K562 (cell line): ENCODE measurements at regions not wholly inside any gene's neighbourhood (a gene's known extent, or its start where the extent isn't known, plus 50 kb on each side); places are given as distances from the start of the nearest gene placed in this dataset.

Source experiments
- ATAC-seq: fragments of 200-7000 bp; cut with Tn5 transposase; 3 replicates; pipeline ENCODE4 v1.9.1; 2020; ENCODE audit warnings: moderate library complexity
- BruUV-seq: library from RNA; stranded (reverse); fragments of 400-500 nt; replicated peaks from 2 replicates; lab custom pipeline; 2021; lab: Mats Ljungman, UMichigan
- CTCF ChIA-PET: fragments of 300-600 bp; formaldehyde crosslinking; extraction: SDS; loops from one replicate; lab custom pipeline; 2021; ENCODE audit warnings: low intra/inter-chr PET ratio; lab: Yijun Ruan, JAX
- POLR2A ChIA-PET: fragments of 300-600, 350-650 bp; sonication (Branson Sonifier 250); formaldehyde crosslinking; extraction: SDS; loops from one replicate; lab custom pipeline; 2021; ENCODE audit warnings: antibody characterized with exemption, inconsistent platforms; lab: Yijun Ruan, JAX
- DNase-seq, 4 experiments: peaks; one replicate each; pipeline versions ENCODE4 v3.0.0 to v3.0.0-alpha.2; 2011 to 2018; ENCODE audit warnings: low spot score in 3 of 4, mixed read lengths in 3 of 4; ENCODE audit errors: extremely low read depth in 1 of 4
- FAIRE-seq: peaks from 2 replicates; lab custom pipeline; 2011; peaks lifted over from hg19 to GRCh38; lab: Jason Lieb, UNC
- H2AFZ ChIP-seq: 2 replicates; pipeline ENCODE4 v1.6.0; 2011; ENCODE audit warnings: low read depth, low read length, control low read depth, inconsistent platforms
- H3K27ac ChIP-seq: fragments of 200-600 bp; 3 replicates; pipeline ENCODE4 v1.8.0; 2011; ENCODE audit warnings: low read depth, mild to moderate bottlenecking, control low read depth, inconsistent platforms, low read length, moderate library complexity, mixed read lengths; ENCODE audit errors: extremely low read depth
- H3K27me3 ChIP-seq, 2 experiments: fragments of 300-600 bp in 1 of 2; 2 replicates in 1 of 2; 3 replicates in 1 of 2; pipeline versions ENCODE4 v1.6.0 to v1.8.0; 2011; ENCODE audit warnings: inconsistent platforms in 2 of 2, low read length in 2 of 2, mild to moderate bottlenecking in 1 of 2, mixed read lengths in 1 of 2, moderate library complexity in 1 of 2; ENCODE audit not compliant: control insufficient read depth in 2 of 2, insufficient read depth in 2 of 2
- H3K36me3 ChIP-seq: fragments of 300-600 bp; 3 replicates; pipeline ENCODE4 v1.8.0; 2011; ENCODE audit warnings: mild to moderate bottlenecking, low read length, inconsistent platforms; ENCODE audit not compliant: control insufficient read depth, insufficient read depth
- H3K4me1 ChIP-seq, 2 experiments: fragments of 200-600 bp in 1 of 2; replicated peaks in 1 of 2; 2 replicates in 1 of 2; 3 replicates in 1 of 2; pipeline versions ENCODE4 v1.5.1 to v1.8.0; 2011; ENCODE audit warnings: inconsistent platforms in 2 of 2, low read length in 2 of 2, mild to moderate bottlenecking in 1 of 2, mixed read lengths in 1 of 2, moderate library complexity in 1 of 2; ENCODE audit not compliant: control insufficient read depth in 2 of 2, insufficient read depth in 2 of 2
- H3K4me2 ChIP-seq: 2 replicates; pipeline ENCODE4 v1.6.1; 2011; ENCODE audit warnings: low read length, control low read depth, inconsistent platforms, mixed read lengths; ENCODE audit not compliant: insufficient read depth
- H3K4me3 ChIP-seq: fragments of 200-600 bp; sonication (generic), shearing (Covaris generic); 2 replicates; pipeline ENCODE4 v1.5.1; 2016; ENCODE audit warnings: control low read depth, inconsistent platforms
- H3K79me2 ChIP-seq: fragments of 200-600 bp; 3 replicates; pipeline ENCODE4 v1.8.0; 2011; ENCODE audit warnings: low read length, inconsistent platforms; ENCODE audit not compliant: control insufficient read depth, insufficient read depth
- H3K9ac ChIP-seq, 2 experiments: 2 replicates each; pipeline versions ENCODE4 v1.6.0 to v1.6.1; 2011; ENCODE audit warnings: low read depth in 2 of 2, low read length in 2 of 2, control low read depth in 1 of 2, inconsistent platforms in 1 of 2, mild to moderate bottlenecking in 1 of 2, mixed read lengths in 1 of 2; ENCODE audit not compliant: insufficient read depth in 1 of 2
- H3K9me1 ChIP-seq: one replicate; pipeline ENCODE4 v1.6.0; 2011; ENCODE audit warnings: inconsistent platforms, mild to moderate bottlenecking, low read length, moderate library complexity; ENCODE audit not compliant: control insufficient read depth, insufficient read depth
- H3K9me3 ChIP-seq: replicated peaks from 2 replicates; pipeline ENCODE4 v1.5.1; 2011; ENCODE audit warnings: low read depth, low read length, inconsistent platforms; ENCODE audit not compliant: control insufficient read depth, insufficient read depth
- H4K20me1 ChIP-seq: replicated peaks from 2 replicates; pipeline ENCODE4 v1.6.1; 2011; ENCODE audit warnings: low read length, inconsistent platforms, mixed read lengths; ENCODE audit not compliant: control insufficient read depth, insufficient read depth
- ETV6 ChIP-seq, 3 experiments: fragments of 150-350 bp in 1 of 3; sonication (generic) in 1 of 3; formaldehyde crosslinking in 1 of 3; IDR thresholded peaks; 2 replicates each; pipeline versions ENCODE4 v1.6.1 to v1.8.0; 2014 to 2022; ENCODE audit warnings: borderline replicate concordance in 2 of 3, low read depth in 2 of 3, antibody characterized with exemption in 1 of 3, low read length in 1 of 3, mild to moderate bottlenecking in 1 of 3, missing genetic modification reagents in 1 of 3
- HMG20B ChIP-seq: fragments of 250-450 bp; sonication (Bioruptor Pico); IDR thresholded peaks from 2 replicates; pipeline ENCODE4 v1.5.0; 2021; ENCODE audit warnings: mild to moderate bottlenecking
- MAFK ChIP-seq: IDR thresholded peaks from 2 replicates; pipeline ENCODE4 v1.6.1; 2011; ENCODE audit warnings: low read length, improper control_type of control experiment
- PTRF ChIP-seq: fragments of 450-650 bp; IDR thresholded peaks from 2 replicates; pipeline ENCODE4 v1.6.1; 2016; ENCODE audit warnings: mild to moderate bottlenecking, missing genetic modification characterization, missing compliant biosample characterization
- SP1 ChIP-seq: sonication (generic); formaldehyde crosslinking; IDR thresholded peaks from 2 replicates; pipeline ENCODE4 v1.8.1; 2022; ENCODE audit warnings: mild to moderate bottlenecking, missing genetic modification reagents
- TCFL5 ChIP-seq: fragments of 250-450 bp; sonication (Bioruptor Pico); conservative IDR thresholded peaks from 2 replicates; pipeline ENCODE4 v1.6.1; 2021; ENCODE audit warnings: mild to moderate bottlenecking, moderate library complexity, matching md5 sums
- ZSCAN29 ChIP-seq: fragments of 450-650 bp; IDR thresholded peaks from 2 replicates; pipeline ENCODE4 v1.6.1; 2017
- WGBS: fragments of 100-300 bp; shearing (Covaris generic); methylation state at CpG from one replicate; pipeline ENCODE4 v1.1.6; 2016; ENCODE audit warnings: low coverage, mixed read lengths; ENCODE audit not compliant: insufficient coverage; ENCODE audit errors: missing lambda C conversion rate; 5-methylcytosine and 5-hydroxymethylcytosine counted together
- in situ Hi-C: fragments of 300-500 bp; cut with MboI; formaldehyde crosslinking; loops from 4 replicates; pipeline ENCODE4 v1.15.0; 2018; ENCODE audit warnings: inconsistent platforms, mixed read lengths
- intact Hi-C: fragments of 100-400 bp; cut with micrococcal nuclease; formaldehyde crosslinking; loops from 2 replicates; pipeline ENCODE4 v1.14.2; 2022
- TF ChIP-seq, protein P1 (sequence below): fragments of 150-350 bp; IDR thresholded peaks from 2 replicates; pipeline ENCODE4 v1.6.1; 2014; ENCODE audit warnings: low read depth, mild to moderate bottlenecking, low read length, borderline replicate concordance

- Histone ChIP-seq H3K9ac (no peak overlapping the region), H3K79me2 (no peaks in the 10 kb centered on the region), H3K9me1 (no peaks in the 10 kb centered on the region), H2AFZ (no peak overlapping the region), H3K4me1 (no peaks in the 10 kb centered on the region), H3K27ac (no peak overlapping the region), H3K4me3 (no peak overlapping the region), H3K9me3 (no peaks in the 10 kb centered on the region), H3K4me2 (no peak overlapping the region), H3K36me3 (no peaks in the 10 kb centered on the region), H3K27me3 (no peaks in the 10 kb centered on the region; a peak in 1 of 5 replicates), H4K20me1 (no peaks in the 10 kb centered on the region)
- 0% methylated on average over 1 of the region's 1 CpG for WGBS
- in situ Hi-C loops (no loop called here), intact Hi-C loops (no loop called here)
- FAIRE-seq (no peak), ATAC-seq (no peak), DNase-seq (no peak)
- TF ChIP-seq ETV6 (IDR thresholded peaks at IDR 0.05; ENCODE audit: borderline replicate concordance in 1 of 2, low read depth in 2 of 2, low read length in 1 of 2) (no peak), ETV6 (CRISPR knock-in tag; IDR thresholded peaks at IDR 0.05; ENCODE audit: borderline replicate concordance) (no peak), SP1 (CRISPR knock-in tag) (no peak), ZSCAN29 (no peak), HMG20B (CRISPR knock-in tag) (no peak), PTRF (tag) (no peak), TCFL5 (CRISPR knock-in tag) (no peak), MAFK (no peak)
- TF ChIP-seq, protein P1, sequence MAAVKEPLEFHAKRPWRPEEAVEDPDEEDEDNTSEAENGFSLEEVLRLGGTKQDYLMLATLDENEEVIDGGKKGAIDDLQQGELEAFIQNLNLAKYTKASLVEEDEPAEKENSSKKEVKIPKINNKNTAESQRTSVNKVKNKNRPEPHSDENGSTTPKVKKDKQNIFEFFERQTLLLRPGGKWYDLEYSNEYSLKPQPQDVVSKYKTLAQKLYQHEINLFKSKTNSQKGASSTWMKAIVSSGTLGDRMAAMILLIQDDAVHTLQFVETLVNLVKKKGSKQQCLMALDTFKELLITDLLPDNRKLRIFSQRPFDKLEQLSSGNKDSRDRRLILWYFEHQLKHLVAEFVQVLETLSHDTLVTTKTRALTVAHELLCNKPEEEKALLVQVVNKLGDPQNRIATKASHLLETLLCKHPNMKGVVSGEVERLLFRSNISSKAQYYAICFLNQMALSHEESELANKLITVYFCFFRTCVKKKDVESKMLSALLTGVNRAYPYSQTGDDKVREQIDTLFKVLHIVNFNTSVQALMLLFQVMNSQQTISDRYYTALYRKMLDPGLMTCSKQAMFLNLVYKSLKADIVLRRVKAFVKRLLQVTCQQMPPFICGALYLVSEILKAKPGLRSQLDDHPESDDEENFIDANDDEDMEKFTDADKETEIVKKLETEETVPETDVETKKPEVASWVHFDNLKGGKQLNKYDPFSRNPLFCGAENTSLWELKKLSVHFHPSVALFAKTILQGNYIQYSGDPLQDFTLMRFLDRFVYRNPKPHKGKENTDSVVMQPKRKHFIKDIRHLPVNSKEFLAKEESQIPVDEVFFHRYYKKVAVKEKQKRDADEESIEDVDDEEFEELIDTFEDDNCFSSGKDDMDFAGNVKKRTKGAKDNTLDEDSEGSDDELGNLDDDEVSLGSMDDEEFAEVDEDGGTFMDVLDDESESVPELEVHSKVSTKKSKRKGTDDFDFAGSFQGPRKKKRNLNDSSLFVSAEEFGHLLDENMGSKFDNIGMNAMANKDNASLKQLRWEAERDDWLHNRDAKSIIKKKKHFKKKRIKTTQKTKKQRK, result no peak
- POLR2A ChIA-PET, result interaction anchor here (0.6 kb wide), 2 partner anchors 14 to 1458 kb away, joined by 4 read pairs; no protein-coding TSS in a partner anchor
- CTCF ChIA-PET, result no interaction called here
- no TSS peak for BruUV-seq
Measured at GRCh38 chr17:72406498-72406897, 285.7 kb downstream of the SOX9 start.
